Esophagus muscularis mucosa (tissue), 4 donors: ENCODE measurements at regions not wholly inside any gene's neighbourhood (a gene's known extent, or its start where the extent isn't known, plus 50 kb on each side); places are given as distances from the start of the nearest gene placed in this dataset.
A peak's percentile ranks its signal among the peaks of the same experiment; 100 is the strongest.

Experiments used
- DNase-seq: peaks from one replicate; pipeline ENCODE4 v3.0.0-alpha.2; 2017; ENCODE audit errors: extremely low spot score
- H3K27ac ChIP-seq, 4 donors: fragments of 200-600 bp; sonication (generic); replicated peaks in 1 of 4; 1 replicate in 3 of 4; 2 replicates in 1 of 4; pipeline ENCODE4 v1.5.1; 2016 to 2019; ENCODE audit warnings: mild to moderate bottlenecking in 1 of 4
- H3K27me3 ChIP-seq, 4 donors: fragments of 200-600 bp; sonication (generic); one replicate each; pipeline versions ENCODE4 v1.5.1 to v1.6.0; 2016 to 2019
- H3K36me3 ChIP-seq, 4 donors: fragments of 200-600 bp; sonication (generic); one replicate each; pipeline ENCODE4 v1.5.1; 2016 to 2019
- H3K4me1 ChIP-seq, 4 donors: fragments of 200-600 bp; sonication (generic); one replicate each; pipeline ENCODE4 v1.5.1; 2016 to 2019
- H3K4me3 ChIP-seq, 4 donors: fragments of 200-600 bp; sonication (generic); 1 replicate in 2 of 4; 2 replicates in 2 of 4; pipeline ENCODE4 v1.5.1; 2016 to 2019; ENCODE audit warnings: mild to moderate bottlenecking in 4 of 4, moderate library complexity in 1 of 4
- H3K9me3 ChIP-seq, 4 donors: fragments of 200-600 bp; sonication (generic); 1 replicate in 3 of 4; 2 replicates in 1 of 4; pipeline ENCODE4 v1.5.1; 2016 to 2019
- CTCF ChIP-seq, 3 experiments: fragments of 200-600 bp in 2 of 3; fragments of 450-650 bp in 1 of 3; sonication (generic) in 2 of 3; IDR thresholded peaks; one replicate each; pipeline ENCODE4 v1.5.1; 2017 to 2019; ENCODE audit warnings: antibody characterized with exemption in 3 of 3, mild to moderate bottlenecking in 2 of 3, moderate library complexity in 1 of 3
- EP300 ChIP-seq: sonication (generic); formaldehyde crosslinking; IDR thresholded peaks from one replicate; pipeline ENCODE4 v1.6.1; 2017; ENCODE audit warnings: antibody characterized with exemption
- POLR2A ChIP-seq: fragments of 450-650 bp; IDR thresholded peaks from one replicate; pipeline ENCODE4 v1.6.1; 2017; ENCODE audit warnings: antibody characterized with exemption, moderate library complexity, mild to moderate bottlenecking, low read depth
- POLR2AphosphoS5 ChIP-seq, 2 donors: sonication (generic); formaldehyde crosslinking; IDR thresholded peaks; one replicate each; pipeline ENCODE4 v1.6.1; 2017; ENCODE audit warnings: antibody characterized with exemption in 2 of 2
- WGBS: methylation state at CpG from one replicate; pipeline ENCODE4 v1.1.5; 2018; 5-methylcytosine and 5-hydroxymethylcytosine counted together
- intact Hi-C: fragments of 100-400 bp; cut with DNase I; formaldehyde crosslinking; loops from one replicate; pipeline ENCODE4 v1.15.1; 2023

DNA sequence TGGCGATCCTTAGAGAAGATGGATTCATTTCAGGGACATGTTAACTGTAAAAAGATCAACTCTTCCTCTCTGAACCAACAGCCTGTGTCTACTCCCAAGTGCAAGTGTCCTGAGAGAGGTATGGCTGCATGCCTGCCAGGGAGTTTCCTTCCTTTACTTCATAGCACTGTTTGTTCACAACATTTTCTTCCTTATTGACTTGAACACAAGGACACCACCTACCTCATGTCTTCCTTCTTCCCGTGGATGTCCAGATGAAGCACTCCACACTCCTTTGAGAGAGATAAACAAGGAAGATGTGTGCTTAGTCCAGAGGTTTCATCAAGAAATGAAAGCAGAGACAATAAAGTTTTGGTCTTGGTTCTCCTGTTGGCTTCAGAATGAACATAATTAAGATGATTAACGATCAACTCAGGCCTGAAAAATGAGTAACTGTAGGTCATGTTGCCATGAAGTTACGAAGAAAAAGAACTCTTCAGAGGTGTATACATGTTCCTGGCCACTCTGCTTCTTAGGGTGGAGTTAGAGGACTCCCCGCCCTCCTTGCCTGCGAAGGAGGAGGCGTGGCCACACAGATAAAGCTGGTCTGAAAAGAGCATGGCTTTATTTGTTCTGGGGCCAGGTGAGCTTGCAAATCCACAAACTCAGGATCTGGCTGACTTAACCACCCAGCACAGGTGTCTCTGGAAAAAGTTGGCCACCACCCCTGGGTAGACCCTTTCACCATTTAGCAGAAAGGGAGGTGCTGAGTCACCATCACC lies 155.0 kb upstream of the KCTD1 start:
- no peaks in the 10 kb centered on the region for H3K36me3 ChIP-seq
- DNase-seq, result peak; percentile 83
- H3K4me3 ChIP-seq, result no peak overlapping the region
- peaks cover 0 to 3% (median 0%) of the 10 kb centered on the region in 4 donors for H3K4me1 ChIP-seq
- no peak for TF ChIP-seq POLR2AphosphoS5 (IDR thresholded peaks at IDR 0.05)
- TF ChIP-seq POLR2A, result no peak
- 81% methylated on average over 7 of the region's 7 CpGs for WGBS
- intact Hi-C loops, result no loop called here
- H3K27ac ChIP-seq, result no peak overlapping the region
- no peaks in the 10 kb centered on the region for H3K9me3 ChIP-seq
- H3K27me3 ChIP-seq, result peaks cover 0 to 14% (median 0%) of the 10 kb centered on the region in 4 donors

DNA sequence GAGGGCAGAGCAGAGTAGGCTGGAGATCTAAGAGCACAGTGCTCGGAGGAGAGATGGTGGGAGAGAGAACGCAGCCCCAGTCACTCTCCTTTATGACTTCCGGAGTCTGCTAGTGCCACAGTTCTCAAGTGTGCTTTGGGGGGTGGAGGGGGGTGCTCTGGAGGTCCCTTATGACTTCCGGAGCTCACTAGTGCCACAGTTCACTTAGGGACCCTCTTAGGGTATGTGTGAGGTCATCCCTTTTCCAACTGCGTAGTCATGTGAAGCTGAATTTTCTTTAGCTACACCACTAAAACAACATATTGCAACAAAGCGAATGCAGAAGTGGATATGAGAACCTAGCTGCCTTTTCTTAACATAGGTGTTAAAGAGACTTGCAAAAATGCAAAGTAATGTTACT lies 153.7 kb upstream of the KCTD1 start:
- Histone ChIP-seq H3K4me1 (peaks cover 0 to 3% (median 0%) of the 10 kb centered on the region in 4 donors), H3K4me3 (no peak overlapping the region), H3K27me3 (peaks cover 0 to 14% (median 0%) of the 10 kb centered on the region in 4 donors), H3K36me3 (no peaks in the 10 kb centered on the region), H3K27ac (no peak overlapping the region), H3K9me3 (no peaks in the 10 kb centered on the region)
- 69% methylated on average over 6 of the region's 6 CpGs for WGBS
- no peak for DNase-seq
- intact Hi-C loops, result no loop called here
- TF ChIP-seq EP300 (no peak), POLR2AphosphoS5 (IDR thresholded peaks at IDR 0.05) (no peak), CTCF (IDR thresholded peaks at IDR 0.05) (no peak), POLR2A (no peak)

GRCh38 chr18:26700728-26701127 lies 152.4 kb upstream of the KCTD1 start:
- DNase-seq, result peak; percentile 55
- H3K4me3 ChIP-seq, result no peak overlapping the region
- no peaks in the 10 kb centered on the region for H3K9me3 ChIP-seq
- 92% methylated on average over 2 of the region's 2 CpGs for WGBS
- H3K27me3 ChIP-seq, result peaks cover 0 to 14% (median 0%) of the 10 kb centered on the region in 4 donors
- H3K4me1 ChIP-seq, result peaks cover 0 to 3% (median 0%) of the 10 kb centered on the region in 4 donors
- no peaks in the 10 kb centered on the region for H3K36me3 ChIP-seq
- intact Hi-C loops, result no loop called here
- no peak for TF ChIP-seq CTCF (IDR thresholded peaks at IDR 0.05)
- no peak for TF ChIP-seq POLR2A
- no peak for TF ChIP-seq POLR2AphosphoS5 (IDR thresholded peaks at IDR 0.05)
- no peak for TF ChIP-seq EP300
- no peak overlapping the region for H3K27ac ChIP-seq

- peaks cover 0 to 14% (median 0%) of the 10 kb centered on the region in 4 donors for H3K27me3 ChIP-seq
- no peak overlapping the region for H3K4me3 ChIP-seq
- TF ChIP-seq CTCF (IDR thresholded peaks at IDR 0.05) (no peak), POLR2AphosphoS5 (IDR thresholded peaks at IDR 0.05) (no peak), POLR2A (no peak), EP300 (no peak)
- intact Hi-C loops, result no loop called here
- peaks cover 0 to 3% (median 0%) of the 10 kb centered on the region in 4 donors for H3K4me1 ChIP-seq
- peak; percentile 55 for DNase-seq
- H3K36me3 ChIP-seq, result no peaks in the 10 kb centered on the region
- no peaks in the 10 kb centered on the region for H3K9me3 ChIP-seq
- no peak overlapping the region for H3K27ac ChIP-seq
Measured at GRCh38 chr18:26700201-26700600, 151.8 kb upstream of the KCTD1 start.

- H3K4me3 ChIP-seq, result no peak overlapping the region
- no peak overlapping the region for H3K27ac ChIP-seq
- peaks cover 0 to 3% (median 0%) of the 10 kb centered on the region in 4 donors for H3K4me1 ChIP-seq
- peaks cover 0 to 4% (median 0%) of the 10 kb centered on the region in 4 donors for H3K27me3 ChIP-seq
- H3K9me3 ChIP-seq, result no peaks in the 10 kb centered on the region
- intact Hi-C loops, result no loop called here
- 86% methylated on average over 6 of the region's 6 CpGs for WGBS
- TF ChIP-seq POLR2AphosphoS5 (IDR thresholded peaks at IDR 0.05) (no peak), EP300 (no peak), CTCF (IDR thresholded peaks at IDR 0.05) (no peak), POLR2A (no peak)
- H3K36me3 ChIP-seq, result no peaks in the 10 kb centered on the region
- peak; percentile 8 for DNase-seq
Measured at GRCh38 chr18:26697186-26697884, 149.0 kb upstream of the KCTD1 start.
